Stomach (tissue), 4 donors: ENCODE measurements at regions not wholly inside any gene's neighbourhood (a gene's known extent, or its start where the extent isn't known, plus 50 kb on each side); places are given as distances from the start of the nearest gene placed in this dataset.

Experiments
- EP300 ChIP-seq: sonication (generic); formaldehyde crosslinking; IDR thresholded peaks from one replicate; pipeline ENCODE4 v1.6.1; 2017; ENCODE audit warnings: antibody characterized with exemption
- POLR2A ChIP-seq, 4 donors: fragments of 450-650 bp; IDR thresholded peaks; one replicate each; pipeline ENCODE4 v1.6.1; 2016; ENCODE audit warnings: antibody characterized with exemption in 4 of 4, control low read depth in 2 of 4, mild to moderate bottlenecking in 1 of 4, moderate library complexity in 1 of 4
- TF ChIP-seq, protein P1 (sequence below), 7 experiments: fragments of 450-650 bp in 4 of 7; fragments of 200-600 bp in 3 of 7; sonication (generic) in 3 of 7; IDR thresholded peaks; one replicate each; pipeline ENCODE4 v1.5.1; 2016 to 2019; ENCODE audit warnings: antibody characterized with exemption in 7 of 7, control low read depth in 2 of 7, mild to moderate bottlenecking in 1 of 7

DNA sequence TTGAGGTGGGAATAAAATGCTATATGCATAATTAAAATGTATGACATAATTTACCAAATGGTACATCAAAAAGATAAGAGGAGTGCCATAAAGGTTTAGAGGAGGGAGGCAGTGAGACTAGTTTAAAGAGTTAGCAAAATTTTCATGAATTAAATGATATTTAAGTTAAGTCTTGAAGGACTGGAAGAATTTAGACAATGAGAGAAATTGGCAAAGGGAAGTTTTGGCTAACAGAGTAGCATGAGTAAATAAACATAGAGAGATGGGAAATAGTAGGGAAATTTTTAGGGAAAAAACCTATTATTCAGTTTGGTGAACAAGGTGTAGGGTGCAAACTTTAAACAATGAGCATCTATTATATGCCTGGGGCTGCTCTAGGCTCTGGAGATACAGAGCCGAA lies 68.8 kb downstream of the CAVIN2 start:
- TF ChIP-seq, protein P1, sequence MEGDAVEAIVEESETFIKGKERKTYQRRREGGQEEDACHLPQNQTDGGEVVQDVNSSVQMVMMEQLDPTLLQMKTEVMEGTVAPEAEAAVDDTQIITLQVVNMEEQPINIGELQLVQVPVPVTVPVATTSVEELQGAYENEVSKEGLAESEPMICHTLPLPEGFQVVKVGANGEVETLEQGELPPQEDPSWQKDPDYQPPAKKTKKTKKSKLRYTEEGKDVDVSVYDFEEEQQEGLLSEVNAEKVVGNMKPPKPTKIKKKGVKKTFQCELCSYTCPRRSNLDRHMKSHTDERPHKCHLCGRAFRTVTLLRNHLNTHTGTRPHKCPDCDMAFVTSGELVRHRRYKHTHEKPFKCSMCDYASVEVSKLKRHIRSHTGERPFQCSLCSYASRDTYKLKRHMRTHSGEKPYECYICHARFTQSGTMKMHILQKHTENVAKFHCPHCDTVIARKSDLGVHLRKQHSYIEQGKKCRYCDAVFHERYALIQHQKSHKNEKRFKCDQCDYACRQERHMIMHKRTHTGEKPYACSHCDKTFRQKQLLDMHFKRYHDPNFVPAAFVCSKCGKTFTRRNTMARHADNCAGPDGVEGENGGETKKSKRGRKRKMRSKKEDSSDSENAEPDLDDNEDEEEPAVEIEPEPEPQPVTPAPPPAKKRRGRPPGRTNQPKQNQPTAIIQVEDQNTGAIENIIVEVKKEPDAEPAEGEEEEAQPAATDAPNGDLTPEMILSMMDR (IDR thresholded peaks at IDR 0.05): no peak
- TF ChIP-seq EP300 (no peak), POLR2A (IDR thresholded peaks at IDR 0.05) (no peak)
